ENCODE measurements at regions not wholly inside any gene's neighbourhood (a gene's known extent, or its start where the extent isn't known, plus 50 kb on each side); places are given as distances from the start of the nearest gene placed in this dataset.

DNA sequence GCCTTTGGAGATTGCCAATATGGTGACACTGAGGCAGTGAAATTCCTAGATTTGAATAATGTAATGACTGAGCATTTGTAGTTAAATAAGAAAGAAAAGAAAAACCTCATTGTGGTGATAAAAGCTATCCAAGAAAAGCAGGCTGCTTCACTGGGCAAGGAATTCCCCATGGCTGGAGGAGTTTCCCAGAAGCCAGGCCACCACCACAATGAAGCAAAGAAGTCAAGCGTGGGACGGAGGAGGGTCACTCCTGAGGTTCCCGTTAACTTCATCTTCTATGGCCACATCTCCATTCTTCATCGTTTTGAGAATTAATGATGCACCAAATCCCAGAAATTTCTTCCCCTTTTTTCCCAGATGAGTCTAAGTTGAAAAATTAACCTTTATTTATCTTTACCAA lies 185.8 kb upstream of the BCL6 start:
- peak; percentile 70 for DNase-seq (ENCODE audit: low spot score)

DNA sequence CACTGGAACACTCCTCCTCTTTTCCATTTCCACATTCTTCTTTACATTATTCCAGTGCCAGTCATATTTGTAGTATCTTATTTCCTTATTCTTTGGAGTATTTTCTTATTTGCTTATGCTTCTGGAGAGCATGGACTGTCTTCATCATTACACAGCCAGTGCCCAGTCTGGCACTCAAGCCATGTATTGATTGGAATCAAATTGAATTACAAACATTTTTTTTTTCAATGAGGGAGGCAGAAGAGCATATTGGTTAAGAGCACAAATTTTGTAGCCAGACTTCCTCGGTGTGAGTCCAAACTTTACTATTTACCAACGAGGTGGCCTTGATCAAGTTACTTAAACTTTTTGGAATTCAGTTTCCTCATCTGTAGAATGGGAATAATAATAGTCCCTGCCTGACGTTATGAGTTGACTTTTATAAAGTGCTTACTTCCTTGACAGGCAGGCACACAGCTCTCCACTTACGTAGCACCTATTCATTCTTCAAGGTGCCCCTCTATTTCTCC lies 186.6 kb upstream of the BCL6 start:
- DNase-seq (ENCODE audit: low spot score): no peak

DNA sequence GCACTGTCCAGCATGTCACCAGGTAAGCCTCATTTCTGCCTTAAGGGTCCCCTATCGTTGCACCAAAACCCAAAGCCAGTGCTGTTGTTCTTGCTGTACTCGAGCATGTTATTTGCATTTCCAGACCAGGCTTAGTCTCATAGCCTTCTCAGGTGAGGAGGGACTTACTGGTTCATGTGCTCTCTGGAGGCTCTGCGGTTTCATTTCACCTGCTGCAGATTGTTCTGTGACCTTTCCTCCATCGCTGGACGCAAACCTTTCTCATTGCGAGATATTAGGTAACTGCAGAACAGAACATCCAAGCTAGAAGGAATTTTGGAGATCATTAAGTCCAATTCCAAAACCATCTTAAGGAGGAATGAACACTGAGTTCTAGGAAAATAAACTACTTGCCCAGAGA lies 187.3 kb upstream of the BCL6 start:
- no peak for DNase-seq (ENCODE audit: low spot score)

DNA sequence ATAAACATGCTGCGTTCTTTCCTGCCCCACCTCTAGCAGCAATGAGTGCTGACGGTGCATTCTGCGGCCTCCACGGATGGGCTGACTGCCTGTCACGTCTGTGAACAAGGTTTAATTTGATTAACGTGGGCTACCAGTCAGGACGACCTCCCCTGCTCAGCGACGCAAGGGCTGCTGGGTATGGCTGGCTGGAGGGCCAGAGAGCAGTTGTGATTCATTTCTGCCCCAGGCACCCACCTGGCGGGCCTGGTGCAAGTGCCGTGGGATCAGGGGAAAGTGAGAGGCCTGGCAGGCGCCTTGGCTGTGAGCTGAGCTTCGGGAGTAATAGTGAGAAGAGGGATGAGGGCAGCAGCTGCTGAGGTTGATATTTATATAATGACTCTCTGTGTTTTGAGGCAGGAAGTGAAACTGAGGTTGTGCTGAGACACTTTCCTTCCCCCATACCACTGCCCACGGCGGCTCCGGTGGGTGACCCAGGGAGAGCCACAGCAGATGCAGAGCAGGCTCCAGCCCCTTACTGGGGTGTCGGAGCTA lies 190.4 kb upstream of the BCL6 start:
- DNase-seq (ENCODE audit: low spot score): no peak

DNA sequence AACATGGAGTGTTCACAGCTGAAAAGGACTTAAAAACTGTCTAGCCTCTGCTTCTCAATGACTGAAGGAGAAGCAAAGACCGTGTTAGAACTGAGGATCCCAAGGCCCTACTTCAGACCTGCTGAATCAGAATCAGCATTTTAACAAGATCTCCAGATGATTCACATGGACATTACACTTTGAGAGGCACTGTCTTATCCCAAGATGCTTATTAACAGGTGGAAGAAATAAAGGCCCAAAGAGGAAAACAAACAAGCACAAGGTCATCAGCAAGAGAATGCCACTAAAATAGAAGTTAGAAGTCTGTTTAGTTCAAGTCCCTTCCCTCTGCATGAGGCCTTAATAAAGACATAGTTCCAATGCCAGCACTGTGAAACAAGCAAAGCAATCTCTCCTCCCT lies 191.4 kb upstream of the BCL6 start:
- DNase-seq (ENCODE audit: low spot score): no peak

DNA sequence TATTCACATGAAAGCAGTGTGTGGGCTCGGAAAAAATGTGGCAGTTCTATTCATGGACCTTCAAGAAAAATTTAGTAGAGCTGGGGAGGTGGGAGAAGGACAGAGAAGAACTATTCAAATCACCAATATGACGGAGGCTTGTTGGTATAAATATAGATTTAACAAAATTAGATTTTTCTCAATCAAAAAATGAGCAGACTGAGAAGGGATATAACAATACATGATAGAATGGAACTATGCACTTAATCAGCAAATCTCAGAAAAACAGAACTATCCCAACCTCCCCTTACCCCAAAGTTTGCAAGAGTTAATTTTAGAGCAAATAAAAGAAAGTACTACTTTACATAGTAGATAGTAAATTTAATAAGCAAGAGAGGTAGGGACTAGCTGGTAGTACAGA lies 194.6 kb upstream of the BCL6 start:
- no peak for DNase-seq (ENCODE audit: low spot score)

DNA sequence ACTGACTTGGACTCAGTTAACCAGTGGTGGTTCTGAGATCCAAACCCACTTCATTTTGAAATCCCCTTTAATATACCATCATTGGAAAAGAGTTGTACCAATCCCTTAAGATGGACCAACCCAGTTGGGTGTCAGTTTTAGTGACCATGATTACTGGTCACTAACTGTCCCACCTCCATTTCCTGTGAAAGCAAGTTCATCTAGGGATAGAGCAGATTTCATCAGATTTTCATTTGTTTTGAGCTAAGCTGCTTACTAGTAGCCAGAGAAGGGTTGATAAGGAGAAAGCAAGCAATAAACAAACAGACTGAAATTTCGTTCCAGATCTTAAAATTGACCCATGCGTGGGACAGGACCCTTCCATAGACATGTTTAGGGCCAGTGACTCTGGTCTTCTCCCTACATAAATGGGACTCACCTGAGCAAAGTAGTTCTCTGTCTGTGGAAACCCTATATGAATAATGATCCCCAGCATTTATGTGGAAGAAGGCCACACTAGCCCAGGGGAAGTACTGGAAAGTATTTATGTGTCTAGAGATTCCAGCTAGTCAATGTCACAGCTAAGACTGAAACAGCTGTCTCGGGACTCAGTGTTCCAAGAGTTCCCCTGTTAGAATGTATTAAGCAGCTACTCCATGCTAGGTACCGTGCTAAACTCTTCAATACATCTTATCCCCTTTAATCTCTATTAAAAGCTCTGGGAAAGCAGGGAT lies 196.0 kb upstream of the BCL6 start:
- DNase-seq (ENCODE audit: low spot score): no peak

DNA sequence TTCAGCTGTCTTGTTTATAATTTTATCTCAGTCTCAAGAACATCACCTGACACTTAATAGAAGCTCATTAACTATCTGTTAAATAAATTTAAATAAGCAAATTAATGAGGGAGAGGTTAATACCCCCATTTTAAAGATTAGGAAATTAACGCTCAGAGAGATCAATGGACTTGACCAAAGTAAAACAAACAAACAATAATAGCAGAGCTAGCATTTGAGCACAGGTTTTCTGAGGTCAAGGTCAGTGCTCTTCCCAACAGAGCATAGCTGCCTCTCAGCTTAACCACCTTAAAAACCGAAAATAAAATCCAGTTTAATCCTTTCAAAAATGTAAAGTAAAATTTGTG lies 196.6 kb upstream of the BCL6 start:
- DNase-seq (ENCODE audit: low spot score): no peak

DNA sequence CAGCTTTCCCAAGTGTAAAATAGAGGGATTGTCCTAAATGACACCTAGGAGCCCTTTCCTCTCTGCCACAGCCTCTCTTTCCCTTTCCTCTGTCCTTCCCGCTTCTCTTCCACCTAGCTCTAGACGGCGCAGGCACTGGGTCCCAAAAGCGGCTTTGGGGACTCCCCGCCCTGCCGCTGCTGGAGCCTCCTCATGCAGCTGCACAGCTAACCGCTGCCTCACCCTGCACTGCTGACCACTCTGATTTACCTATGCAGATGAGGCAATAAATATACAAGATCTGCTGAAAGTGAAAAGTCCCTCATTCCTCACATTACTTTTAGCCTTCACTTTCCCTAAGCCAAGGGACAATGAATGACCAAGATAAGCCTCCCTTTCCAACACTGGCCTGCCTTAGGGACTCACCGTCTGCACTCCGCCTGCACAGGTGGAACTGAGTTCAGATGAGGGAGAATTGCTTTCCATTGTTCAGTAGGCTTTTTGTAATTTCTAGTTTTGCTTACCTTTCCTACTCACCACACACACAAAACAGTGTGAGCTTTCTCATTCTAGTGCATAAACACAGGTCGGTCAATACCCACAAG lies 197.5 kb upstream of the BCL6 start:
- no peak for DNase-seq (ENCODE audit: low spot score)

DNA sequence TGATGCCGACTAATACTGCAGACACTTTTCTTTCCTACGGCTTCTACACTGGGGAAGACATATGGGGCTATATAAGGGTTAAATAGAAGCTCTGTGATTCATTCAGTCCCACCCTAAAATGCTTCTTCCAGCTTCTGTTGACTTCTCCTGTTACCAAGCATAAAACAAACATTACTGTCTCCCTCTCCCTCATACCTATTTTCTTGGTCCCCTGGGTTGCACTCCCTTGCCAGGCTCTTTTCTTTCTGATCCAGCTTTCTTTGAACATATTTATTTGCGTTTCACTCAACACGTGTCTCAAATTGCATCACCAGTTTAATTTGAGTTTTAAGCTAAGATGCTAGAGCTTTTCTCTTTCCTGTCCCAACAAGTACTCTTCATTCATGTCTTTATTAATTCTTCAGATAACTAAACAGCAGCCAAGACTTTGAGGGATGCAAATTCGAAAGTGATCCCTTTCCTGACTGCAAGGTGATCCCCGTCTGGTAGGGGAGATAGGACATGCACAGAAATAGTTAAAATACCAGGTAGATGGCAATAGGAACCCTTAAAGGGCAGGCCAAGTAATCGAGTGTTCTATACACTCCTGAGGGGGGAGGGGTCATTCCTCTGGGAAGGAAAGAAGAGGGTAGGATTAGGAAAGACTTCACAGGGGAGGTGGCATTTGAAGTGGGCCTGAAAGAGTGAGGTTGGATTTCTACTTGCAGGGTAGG lies 198.6 kb upstream of the BCL6 start:
- no peak for DNase-seq (ENCODE audit: low spot score)

DNA sequence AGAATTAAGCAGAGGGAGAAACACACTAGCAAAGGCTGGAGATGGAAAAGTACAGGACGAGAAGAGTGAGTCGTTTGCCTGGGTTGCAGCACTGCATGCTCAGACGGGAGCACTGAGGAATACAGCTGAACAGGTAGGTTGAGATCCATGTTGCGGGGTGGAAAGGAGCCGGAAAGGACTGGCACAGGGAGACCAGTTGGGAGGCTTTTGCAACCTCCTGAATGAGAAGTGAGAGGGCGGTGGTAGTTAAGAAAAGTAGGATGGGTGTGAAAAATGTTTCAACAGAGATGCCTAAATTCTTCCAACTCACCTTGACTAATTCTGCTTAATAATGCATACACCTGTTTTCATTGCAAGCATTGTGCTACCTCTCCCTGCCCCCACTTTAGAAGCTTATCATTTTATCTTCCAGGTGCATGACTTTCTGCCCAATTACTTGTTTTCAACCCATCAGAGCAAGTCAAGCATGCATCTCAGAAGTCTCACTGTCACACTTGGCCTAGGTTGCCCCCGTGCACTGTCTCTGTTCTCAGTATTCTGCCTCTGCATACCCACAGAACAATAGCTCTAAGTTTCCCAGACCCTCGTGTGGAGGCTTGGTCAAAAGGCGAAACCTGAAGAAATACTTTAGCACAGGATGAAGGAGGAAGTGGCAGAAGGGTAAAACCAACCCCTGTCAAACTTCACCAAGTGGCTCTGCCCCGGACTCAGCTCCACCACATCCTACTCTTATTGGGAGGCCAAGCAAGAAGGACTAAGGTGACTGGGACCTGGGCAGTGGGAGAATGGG lies 199.3 kb upstream of the BCL6 start:
- DNase-seq (ENCODE audit: low spot score): no peak

DNA sequence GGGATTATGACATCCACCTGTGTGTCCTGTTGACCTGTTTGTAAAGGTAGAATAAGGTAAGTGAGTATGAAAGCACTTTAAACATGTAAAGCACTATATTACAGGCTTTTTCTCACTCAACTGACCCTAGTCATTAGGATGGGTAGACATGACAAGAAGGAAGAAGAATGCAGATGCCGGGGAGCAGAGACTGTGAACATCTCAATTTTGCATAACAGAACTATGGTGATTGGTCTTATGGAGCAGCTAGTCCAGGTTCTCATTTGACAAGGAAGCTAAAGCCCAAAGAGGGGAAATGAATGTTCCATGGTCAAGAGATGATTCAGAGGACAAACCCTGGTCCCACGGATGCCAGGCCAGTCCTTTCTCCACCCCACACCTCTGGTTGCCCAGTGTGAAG lies 200.1 kb upstream of the BCL6 start:
- no peak for DNase-seq (ENCODE audit: low spot score)

DNA sequence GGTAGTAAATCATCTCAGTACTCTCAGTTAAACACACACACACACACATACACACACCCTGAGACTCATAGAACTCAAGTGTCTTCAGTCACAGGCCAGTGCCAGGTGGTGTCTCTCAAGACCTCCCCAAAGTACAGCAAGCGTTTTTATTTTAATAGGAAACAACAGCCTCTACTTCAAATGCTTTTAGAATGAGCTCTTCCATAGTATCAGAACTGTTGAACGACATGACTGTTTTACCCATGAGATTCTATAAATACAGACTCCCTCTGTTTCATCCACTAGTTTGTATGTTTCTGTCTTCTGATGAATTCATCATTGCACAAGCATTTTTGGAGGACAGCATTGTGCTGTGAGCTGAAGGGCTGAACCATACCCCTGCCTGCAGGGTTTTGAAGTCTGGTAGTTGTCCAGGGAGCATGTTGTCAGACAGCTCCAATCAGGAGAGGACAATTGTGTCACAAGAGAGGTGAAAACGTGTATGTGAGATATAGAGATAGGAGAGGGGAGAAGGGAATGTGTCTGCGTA lies 201.0 kb upstream of the BCL6 start:
- no peak for DNase-seq (ENCODE audit: low spot score)

DNA sequence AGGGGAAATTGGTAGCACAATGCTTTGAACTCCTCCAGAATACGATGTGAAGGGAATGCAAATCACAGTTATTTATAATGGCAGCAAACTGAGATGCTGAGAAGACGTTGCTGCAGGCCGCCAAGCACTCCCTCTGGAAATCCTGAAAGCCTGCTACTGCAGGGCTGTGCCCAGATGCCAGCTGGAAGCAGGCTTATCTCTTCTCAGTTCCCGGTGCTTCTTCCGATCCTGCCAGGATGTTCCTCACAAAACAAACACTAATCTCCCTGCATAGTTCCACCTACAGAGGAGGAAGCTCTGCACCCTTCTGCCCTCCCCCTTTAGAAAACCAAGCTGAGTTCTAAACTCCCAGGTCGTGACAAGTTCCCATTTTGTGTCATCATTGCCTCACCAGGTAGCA lies 201.7 kb upstream of the BCL6 start:
- no peak for DNase-seq (ENCODE audit: low spot score)

DNA sequence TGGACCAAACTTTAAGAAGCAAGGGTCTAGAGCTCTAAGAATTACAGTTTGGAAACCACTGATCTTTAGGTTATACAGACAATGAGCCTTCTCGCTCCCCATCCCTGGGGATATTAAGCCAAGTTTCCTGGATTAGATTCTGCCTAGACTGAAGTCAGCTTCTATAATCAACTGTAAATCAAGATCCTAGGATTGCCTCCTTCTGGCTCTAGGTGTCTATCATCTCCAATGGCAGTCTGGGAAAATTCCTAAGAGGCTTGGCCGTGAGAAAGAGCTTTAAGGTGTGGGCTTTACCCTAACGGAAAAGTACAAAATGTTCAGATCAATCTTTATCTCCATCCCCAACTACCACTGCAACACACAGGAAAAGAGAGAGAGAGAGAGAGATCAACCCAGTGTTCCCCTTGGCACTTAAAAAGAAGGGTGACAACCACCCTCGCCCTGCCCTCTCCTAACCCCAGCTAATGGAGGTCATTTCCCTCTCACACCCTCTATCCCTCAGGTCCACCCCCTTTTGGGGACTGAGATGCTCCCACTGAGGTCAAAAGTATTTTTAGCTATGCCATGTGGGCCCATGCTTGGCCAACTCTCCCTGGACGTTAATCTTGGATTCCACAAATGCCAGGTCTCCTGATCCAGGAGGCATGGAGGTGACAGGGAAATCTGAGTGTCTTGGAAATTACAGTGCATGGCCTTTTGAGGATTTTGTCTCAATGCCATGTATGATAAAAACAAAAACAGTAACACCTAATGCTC lies 202.8 kb upstream of the BCL6 start:
- DNase-seq (ENCODE audit: low spot score): no peak

DNA sequence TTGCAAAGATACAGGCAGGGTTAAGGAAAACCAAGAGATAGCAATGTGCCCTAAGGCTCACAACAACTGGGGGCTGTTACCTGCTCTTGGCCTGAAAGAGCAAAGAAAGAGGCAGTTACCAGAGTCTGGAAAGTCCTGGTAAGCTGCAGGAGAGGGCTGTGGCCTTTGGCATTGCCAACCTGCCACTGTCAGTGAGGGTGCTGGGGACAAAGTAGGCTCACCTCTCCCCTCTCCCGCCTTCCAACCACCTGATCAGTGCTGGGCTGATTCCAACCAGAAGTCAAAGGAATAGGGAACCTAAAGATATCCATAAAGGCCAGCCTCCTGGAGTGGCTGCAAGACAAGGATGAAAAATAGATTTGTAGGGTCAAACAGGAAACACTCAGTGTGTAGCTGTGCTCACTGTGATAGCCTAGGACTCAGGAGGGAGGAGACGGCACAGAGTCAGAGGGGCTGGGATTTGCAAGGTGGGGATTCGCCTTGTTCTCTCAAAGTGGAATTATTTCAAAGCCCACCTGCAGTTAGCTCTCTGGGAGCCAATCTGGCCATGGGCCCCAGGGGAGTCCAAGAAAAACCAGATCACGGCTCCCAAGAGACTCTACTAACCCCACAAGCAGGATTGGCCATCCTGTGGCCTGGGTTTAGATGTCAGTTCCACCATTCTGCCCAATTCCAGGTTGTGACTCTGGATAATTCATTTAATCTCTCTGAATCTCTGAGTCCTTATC lies 204.0 kb upstream of the BCL6 start:
- no peak for DNase-seq (ENCODE audit: low spot score)

DNA sequence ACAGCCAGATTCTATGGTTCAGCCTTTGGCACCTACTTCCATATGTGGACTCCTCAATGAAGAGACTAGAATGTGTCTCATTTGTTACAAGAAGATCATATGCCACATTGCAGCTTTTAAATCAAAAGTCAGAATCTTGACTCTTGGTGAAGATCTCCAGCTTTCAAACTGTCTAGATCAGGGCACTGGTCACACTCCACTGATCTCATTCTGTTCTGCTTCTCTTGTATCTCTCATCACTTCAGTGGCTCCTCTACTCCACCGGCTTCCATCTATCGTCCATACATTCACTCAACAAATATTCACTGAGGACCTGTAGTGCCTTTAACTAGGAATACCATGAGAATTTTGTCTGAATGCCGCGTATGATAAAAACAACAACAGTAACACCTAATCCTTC lies 203.3 kb upstream of the LPP start:
- no peak for DNase-seq (ENCODE audit: low spot score)

DNA sequence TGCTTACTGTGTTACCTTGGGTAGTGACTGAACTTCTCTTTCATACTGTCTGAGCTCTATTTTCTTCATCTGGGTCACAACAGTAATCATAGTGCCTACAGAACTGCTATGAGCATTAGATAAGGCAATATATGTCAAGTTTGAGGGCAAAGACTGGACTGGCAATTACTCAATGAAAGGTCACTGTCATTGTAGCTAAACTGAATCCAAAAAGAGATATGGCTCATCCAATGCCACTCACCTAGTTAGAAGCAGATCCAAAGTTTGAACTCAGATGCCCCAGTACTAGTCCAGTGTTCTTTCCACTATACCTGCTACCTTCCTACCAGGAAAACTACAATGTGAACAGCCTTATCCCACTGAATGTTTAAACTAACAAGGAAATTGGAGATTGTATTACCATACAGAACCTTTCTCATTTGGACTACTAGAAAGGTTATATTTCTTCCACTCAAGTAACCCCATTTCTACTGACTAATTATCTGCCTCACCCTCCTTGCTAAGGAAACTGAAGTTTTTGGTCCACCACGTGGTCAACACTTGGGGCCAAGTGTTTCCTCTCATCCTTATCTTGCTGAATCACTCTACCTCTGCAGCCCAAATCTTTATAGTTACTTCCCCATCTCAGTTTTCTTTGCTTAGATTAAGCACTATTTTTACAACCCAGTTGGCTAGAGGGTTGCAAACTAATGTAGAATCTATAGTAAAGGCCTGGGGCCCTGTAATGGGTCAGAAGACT lies 202.3 kb upstream of the LPP start:
- no peak for DNase-seq (ENCODE audit: low spot score)

DNA sequence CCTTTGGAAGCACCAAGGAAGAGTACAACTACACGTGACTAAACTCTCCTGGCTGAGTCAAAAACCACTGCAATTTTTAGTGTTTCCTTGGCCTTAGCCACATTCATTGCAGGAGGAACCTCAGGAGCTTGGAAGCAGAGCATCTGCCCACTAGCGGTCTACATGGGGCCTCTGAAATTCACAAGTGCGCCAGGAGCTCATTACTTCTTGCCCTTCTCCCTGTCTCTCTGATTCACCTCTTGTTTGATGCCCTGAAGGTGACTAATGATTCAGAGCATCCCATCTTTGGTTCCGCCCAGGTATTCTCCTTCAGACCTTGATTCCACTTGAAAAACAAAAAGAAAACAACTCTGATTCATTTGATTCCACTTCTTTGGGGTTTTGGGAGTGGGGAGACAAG lies 201.1 kb upstream of the LPP start:
- DNase-seq (ENCODE audit: low spot score): peak; percentile 43

DNA sequence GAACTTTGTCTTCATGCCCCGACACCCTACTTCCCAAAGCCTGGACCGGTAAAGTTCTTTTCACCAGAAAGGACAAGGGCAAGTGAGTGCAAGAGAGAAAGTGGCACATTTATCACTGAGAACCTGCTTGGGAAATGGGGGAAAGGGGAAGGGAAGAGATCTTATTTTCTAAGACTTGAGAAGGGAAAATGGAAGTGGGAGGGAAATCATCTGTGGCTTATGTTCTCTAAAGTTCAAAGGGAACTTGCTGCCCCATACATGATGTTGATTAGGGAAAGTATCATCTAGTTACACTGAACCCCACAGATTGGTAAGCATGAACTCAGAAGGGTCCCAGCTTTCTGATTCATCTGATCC lies 199.5 kb upstream of the LPP start:
- no peak for DNase-seq (ENCODE audit: low spot score)

All from kidney tubule cell (primary cell).